ENCODE measurements at regions not wholly inside any gene's neighbourhood (a gene's known extent, or its start where the extent isn't known, plus 50 kb on each side); places are given as distances from the start of the nearest gene placed in this dataset.

DNA sequence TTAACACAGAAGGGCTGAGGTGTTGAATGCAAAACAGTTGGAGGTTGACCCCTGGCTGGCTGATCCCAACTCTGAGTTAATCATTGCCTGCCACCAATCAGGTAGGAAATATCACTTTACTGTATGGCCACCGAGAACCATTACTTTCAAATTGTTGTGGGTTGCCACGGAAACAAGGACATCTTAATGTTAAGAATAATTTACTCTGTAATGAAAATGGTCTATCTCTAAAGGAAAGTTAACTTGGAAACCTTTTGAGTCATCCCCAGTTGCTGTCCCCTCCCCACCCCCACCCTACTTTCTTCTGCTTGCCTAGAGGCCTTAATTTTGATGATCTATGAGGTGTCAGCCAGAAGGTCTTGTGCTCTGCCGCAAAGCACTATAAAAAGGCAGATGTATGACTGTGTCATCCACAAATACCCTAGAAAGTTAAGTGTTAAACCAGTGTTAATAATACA is 78.7 kb upstream of the SNRK start:
- no peak for DNase-seq (ENCODE audit: low read depth)

DNA sequence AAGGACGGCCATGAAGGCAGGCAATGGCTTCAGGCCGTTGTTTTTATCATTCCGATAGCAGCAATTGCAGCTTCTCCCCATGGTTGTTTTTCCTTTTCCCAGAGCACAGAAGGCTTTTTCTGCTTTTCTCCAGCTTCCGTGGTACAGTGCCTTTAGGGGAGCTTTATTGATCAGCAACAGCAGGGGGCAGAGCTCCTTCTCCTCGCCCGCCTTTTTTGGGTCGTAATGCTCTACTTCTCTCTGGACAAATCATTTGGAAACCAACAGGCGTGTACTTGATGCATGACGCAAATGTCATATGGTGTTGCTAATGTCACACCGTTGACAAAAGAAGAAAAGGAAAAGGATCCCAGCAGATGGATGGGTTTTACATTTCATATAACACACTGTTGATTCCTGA is 79.7 kb upstream of the SNRK start:
- no peak for DNase-seq (ENCODE audit: low read depth)

DNA sequence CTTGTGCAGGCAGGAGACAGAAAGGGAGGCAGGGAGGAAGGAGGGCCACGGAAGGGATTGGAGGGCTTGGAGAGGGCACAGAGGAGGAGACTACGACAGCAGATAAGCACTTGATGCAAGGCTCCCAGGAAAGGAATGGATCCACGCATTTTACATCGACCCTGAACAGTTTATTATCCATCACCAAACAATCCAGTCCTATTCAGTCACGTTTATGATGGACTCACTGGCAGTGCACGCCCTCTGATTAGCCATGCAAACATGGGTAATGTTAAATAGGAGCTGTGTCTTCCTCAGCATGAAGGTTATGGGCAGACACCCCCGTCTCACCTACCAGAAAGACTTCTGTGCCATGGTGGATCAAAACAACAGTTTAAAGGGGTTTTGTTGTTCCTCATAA is 80.2 kb upstream of the SNRK start:
- no peak for DNase-seq (ENCODE audit: low read depth)

DNA sequence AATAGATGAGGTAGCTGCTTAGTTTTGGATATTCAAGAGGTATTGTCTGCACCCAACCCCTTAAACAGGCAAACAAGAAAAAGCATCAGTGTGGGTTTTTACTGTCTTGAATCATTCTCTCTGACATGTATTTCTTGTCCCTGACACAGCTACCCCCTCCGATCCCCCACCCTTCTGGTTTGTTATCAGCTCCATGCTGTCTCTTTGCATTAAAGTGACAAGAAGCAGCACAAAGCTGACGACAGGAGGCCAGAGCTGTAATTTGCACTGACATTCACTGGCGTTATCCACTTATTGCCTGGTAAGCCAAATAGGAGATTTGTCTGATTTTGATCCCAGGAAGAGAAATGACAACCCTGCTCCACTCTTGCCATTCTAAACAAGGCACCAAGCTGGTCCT is 83.3 kb upstream of the SNRK start:
- DNase-seq (ENCODE audit: low read depth), result no peak

DNA sequence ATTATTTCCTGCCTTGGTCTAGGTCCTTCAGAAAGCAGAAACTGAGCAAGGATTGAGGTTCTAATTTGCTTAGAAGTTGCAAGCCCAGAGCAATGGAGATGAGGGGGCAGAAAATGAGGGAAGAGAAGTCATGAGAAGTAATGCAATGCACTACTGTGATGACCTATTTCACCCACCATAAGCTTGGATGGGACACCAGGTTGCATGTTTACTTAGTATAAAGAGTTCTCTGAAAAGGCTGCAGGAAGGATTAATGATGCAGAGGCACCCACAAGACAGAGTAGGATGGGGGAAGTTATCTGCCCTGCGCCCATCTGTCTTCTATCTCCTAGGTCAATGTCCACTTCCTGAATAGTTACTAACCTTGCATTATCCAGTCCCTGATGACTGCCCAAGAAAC is 84.8 kb upstream of the SNRK start:
- DNase-seq (ENCODE audit: low read depth), result no peak

DNA sequence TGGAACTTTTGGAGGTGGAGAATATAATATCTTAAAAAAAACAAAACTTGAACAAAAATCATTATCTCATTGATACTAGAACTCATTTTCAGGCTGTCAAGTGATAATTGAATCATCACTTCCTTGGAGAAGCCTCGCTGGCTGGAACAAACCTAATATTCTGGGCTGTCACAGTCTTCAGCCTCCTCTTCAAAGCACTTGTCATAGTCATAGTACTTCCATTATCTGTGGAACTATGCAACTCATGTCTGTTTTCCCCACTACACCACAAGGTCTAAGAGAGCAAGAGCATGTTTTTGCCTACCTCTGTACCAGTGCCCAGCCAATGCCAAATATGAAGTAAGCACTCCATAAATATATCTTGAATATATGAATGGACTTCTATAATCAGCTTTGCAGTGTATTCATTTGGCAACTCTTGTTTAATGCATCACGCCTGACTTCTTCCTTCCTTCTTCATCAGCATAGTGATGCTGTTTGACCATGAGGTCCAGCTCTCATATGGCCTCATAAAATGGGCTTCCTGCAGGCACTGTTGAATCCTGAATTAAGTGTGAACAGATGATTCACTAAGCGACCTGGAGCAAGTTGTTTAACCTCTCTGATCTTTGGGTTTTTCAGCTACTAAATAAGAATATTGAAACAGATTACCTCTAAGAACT is 86.6 kb upstream of the SNRK start:
- no peak for DNase-seq (ENCODE audit: low read depth)

DNA sequence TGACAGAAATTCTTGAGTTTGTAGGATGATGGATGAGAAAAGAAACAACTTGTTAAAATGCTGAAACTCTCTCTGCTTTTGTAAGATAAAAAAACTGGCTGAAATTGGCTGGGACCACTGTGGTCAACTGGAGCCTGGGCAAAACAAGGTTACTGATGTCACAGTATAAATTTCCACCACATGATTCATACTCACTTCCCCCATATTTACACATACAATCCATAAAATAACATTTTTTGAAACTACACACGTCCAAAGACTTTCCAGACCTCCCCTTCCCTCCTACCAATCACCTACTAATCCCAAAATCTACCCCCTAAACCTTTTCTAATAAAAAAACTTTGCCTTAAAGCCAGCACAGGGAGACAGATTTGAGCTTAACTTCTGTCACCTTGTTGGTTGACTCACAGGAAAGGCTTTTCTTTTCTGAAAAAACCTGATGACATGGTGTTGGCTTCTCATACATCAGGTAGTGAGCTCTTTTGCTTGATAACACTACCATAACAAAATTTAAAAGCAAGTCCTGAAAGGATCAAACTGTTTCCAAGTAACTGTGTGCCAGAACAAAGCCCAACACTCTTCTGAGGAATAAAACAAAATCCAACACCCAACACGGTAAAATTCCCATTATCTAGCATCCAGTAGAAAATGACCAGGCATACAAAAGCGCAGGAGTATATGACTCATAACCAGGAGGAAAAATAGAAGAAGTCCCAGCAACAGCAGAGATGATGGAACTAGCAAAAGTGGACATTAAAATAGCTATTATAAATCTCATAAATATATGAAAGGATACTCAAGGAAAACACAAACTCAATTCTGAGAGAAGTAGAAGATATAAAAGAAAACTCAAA is 87.3 kb upstream of the SNRK start:
- DNase-seq (ENCODE audit: low read depth), result no peak

DNA sequence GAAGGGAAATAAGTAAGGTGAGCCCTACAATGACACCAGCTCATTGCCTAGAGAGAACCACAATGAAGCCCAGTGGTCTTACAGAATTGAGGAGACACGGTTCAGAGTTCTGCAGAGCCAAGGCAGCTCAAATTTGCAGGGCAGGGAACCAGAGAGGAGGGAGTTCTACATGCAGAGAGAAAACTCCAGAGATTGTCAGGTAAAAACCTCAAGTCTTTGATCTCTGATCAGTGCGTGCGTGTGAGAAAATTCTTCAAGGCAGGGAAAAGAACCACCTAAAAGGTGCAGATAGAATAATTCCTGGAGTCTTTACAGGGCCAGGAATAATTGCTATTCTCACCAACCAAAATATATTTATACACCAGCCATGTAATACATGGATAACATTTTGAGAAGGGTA is 88.0 kb upstream of the SNRK start:
- no peak for DNase-seq (ENCODE audit: low read depth)

DNA sequence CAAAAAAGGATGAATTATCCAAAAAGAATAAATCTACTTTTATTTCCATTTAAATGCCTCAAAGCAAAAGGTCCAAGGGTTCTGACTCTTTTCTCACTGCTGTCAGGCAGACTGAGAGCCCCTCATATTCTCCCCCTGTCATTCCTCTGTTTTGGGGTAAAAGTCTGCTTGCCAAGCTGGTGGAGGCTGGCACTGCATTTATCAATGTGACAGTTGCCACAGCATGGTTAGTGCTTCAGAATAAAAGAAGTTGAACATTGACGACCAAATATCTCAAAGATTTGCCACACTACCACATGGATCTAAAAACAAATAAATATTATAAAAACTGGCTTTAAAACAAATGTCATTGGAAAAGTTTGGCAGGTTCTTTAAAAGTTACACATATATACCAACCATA is 89.2 kb upstream of the SNRK start:
- DNase-seq (ENCODE audit: low read depth), result no peak

DNA sequence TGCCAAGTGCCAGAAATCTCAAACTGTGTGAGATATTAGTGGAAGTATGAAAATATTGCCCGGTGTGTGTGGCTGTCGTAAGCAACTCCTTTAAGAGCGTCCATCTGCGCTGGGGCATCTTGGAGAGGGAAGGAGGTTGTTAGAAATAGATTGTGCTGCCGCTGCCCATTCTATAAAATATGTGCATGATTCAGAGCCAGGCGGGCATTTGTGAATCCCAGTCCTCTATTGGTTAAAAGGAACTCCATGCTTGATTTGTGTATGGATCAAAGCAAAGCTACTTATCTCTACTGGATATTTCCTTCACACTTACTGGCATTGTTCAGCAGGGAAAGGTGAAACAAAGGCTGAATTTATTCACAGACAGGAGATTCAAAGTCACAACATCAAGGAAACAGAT is 89.6 kb upstream of the SNRK start:
- DNase-seq (ENCODE audit: low read depth), result no peak

DNA sequence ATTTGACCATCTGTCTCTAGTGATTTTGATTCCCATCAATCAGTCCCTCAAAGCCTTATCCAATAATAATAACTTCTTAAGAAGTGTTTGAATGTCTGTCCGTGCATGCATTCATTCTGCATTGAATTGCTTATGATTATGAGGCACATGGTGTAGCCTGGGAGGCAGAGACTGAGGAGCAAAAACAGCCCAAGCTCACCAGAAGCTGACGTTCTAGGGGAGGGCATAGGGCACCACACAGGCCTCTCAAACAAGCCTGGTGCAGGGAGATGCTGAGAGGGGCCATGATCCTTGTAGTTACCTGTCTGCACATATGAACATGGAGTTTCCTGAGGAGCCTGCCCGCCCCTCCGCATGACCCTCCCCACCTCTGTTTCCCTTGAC is 89.2 kb upstream of the POMGNT2 start:
- no peak for DNase-seq (ENCODE audit: low read depth)

DNA sequence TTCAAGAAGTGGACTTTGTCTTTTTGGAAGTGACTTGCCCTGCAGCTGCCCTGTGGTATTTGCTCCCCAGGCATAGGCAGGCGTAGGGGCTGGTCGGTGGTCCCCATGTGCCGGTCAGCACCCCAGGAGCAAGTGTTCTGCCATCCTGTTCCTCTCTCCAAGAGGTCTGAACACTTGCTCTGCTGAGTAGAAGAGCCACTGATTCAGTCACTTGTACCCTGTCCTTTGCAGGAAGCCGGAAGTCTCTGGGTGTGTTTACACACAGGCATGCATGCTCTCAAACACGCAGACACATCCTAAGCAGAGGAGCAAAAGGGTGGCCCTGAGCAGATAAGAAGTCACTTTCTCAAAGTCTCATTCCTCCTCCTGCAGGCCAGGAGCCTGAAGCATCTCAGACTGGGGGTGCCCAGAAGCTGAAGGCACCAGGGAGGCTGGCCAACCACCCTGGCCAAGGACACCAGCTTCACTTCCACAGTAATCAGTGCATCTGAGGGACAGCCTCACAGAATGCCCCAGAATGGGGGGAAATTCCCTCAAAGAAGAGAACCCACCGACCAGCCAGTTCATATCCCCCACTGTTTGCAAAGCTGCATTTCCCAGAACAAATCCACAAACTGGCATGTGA is 88.7 kb upstream of the POMGNT2 start:
- peak; percentile 11 for DNase-seq (ENCODE audit: low read depth)

DNA sequence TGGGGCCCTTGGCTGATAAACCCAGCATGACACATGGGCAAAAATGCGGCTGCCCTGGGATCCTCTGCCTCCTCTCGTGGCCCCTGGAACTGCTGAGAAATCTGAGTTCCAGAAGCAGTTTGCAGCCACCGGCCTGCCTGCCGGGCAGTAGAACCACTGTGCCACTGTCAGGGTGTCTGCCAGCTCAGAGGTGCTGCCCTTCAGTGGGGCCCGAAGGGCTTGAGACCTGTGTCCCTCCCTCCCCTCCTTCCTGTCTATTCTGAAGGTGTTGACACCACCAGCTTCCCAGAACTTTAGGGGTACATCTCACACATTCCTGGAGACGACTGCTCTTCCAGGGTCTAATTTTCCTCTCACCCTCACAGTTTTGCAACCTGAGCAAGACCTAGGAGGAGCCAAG is 88.2 kb upstream of the POMGNT2 start:
- no peak for DNase-seq (ENCODE audit: low read depth)

DNA sequence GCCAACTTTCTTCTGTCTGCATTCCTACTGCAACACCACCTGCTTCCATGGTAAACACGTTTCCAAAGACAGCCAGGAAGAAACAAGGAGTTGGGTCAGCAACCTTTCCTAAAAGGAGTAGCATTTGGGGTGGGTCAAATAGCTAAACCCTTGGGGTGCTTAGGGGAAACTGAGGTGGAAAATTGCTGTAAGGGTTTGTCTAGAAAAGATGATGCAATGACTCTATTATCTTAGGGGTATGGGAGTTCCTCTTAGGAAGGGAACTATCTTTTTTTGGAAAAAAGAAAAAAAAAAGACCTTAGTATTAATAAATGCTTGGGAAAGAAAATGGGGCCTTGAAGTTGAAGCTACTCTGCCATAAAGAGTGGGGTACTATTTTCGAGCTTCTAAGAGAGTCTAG is 86.1 kb upstream of the POMGNT2 start:
- no peak for DNase-seq (ENCODE audit: low read depth)

DNA sequence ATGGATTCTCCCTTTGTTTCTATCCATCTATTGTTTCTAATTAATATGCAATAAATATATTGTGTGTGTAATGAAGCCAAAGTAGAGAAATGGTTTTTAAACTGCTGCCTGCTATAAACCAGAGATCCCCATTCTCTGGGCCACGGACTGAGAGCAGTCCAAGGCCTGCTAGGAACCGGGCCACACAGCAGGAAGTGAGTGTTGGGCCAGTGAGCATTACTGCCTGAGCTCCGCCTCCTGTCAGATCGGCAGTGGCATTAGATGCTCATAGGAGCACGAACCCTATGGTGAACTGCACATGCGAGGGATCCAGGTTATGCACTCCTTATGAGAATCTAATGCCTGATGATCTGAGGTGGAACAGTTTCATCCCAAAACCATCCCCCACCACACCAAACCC is 85.2 kb upstream of the POMGNT2 start:
- no peak for DNase-seq (ENCODE audit: low read depth)

DNA sequence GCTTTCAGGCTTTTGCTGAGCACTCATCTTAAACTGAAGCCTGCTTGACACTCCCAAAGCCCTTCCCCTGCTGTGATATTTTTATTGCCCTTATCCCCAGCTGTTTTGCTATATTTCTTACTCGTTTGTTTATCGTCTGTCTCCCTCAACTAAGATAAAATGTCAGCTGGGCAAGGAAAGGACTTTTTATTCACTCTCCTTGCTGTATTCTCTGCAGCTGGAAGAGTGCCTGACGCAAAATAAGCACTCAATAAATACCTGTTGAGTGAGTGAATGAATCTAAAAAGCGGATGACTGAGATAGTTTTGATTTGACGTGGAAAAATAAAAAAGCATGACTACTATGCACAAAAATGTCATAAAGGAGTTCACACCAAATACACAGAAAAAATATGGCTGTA is 84.8 kb upstream of the POMGNT2 start:
- no peak for DNase-seq (ENCODE audit: low read depth)

DNA sequence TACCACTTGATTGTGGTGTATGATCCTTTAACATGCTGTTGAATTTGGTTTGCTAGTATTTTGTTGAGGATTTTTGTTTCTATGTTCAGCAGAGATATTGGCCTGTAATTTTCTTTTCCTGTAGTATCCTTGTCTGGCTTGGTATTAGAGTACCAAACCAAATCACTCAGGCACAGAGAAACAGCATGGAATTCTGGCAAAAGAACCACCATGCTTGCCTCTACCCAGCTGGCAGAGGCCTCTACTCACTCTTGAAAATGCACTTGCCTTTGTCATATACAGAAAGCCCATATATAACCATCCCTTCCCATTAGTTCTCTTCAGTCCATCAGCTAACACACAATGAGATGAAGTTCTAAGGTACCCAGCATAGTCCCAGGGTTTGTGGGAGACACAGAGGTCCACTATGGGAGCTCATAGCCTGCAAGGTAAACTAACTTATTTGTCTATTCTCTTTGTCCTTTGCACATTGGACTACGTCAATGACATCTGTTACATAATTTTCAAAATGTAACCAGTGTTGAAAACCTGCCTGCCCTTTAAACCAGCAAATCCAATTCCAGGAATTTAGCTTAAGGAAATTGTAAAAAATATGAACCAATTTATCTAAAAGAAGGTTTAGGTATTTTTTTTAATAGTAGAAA is 82.1 kb upstream of the POMGNT2 start:
- DNase-seq (ENCODE audit: low read depth), result no peak

DNA sequence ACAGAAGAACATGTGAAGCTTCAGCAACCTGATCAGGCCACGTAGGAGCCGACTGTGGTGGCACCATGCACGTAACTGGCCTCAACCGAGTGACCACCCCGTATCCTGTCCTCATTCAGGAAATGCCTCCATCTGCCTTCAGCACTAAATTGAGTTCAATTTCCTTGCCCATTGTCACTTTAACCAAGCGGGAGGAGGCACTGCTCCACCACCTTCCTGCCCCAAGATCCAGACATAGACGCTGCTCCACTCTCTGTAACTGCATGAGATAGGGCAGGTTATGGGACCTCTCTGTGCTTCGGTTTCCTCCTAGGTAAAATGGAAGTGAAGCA is 80.1 kb upstream of the POMGNT2 start:
- no peak for DNase-seq (ENCODE audit: low read depth)

DNA sequence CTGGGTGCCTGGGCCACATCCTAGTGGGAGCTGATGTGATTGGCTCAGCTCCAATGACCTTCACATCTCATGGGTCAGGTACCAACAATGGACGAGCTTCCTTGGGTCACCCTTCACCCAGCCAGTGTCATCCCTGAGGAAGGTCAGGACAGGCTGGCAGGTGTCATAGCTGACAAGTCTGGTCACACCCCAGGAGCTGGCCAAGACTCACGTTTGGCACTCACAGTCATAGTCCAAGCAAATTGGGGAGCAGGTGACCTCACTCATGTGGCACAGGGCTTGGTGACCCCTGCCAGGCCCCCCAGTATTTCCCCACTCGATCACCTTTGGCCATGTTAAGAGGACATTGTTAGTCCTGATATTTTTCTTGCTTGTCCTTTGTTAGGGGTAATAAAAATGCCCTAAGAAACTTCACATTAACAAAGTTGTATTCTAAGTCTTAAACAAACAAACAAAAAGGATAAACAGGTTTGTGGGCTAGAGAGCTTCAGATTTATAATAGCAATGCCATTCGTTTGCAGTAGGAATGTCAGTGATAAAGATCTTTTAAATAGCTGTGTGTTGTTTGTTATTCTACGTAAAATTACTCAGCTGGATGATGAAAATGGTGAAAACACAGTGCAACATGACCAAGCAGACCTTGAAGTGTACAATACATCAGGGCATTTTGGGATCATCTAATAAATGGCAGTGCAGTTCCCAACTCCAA is 79.5 kb upstream of the POMGNT2 start:
- no peak for DNase-seq (ENCODE audit: low read depth)

DNA sequence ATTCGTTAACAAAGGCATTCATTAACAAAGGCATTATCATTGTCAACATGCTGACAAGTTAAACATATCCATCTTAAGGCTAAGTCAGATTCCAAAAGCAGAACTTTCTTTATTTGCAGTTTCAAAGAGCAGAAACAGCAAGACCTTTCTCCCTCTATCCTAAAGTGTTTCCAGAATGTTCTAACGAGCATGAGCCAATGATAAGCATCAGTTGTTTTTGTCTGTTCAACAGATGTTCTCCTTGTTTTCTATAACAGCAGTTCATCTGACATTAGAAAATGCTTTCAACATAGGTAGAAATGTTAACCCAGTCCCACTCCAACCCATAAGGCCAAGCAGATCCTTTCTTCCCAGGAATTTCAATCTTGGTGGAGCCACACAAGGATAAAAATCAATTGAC is 77.6 kb upstream of the POMGNT2 start:
- DNase-seq (ENCODE audit: low read depth), result no peak

DNA sequence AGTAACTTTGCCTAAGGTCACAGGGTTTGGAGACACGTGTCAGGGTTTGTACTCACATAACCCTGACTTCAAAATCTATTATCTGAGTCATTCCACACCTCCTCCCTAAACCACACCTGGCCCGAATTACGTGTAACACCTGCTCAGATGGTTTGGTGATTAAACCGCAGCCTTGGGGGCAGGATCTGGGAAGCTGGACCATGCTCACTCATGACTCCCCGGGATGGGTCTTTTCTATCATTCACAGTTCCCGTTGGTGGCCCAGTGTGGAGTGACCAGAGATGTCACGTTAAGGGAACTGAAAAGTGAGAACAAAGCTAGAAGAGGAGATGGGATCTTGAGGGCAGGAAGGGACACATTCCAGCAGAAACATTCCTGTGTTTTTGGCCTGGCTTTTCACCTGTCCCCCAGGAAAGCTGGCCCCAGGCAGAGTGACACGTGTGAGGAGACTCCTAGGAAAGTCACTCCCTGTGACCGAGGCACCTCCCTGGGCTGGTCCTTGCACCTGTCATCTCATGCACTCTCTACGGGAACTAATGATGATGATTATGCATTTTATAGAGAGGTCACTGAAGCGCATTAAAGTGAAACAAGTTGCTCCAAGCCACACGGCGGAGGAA is 75.4 kb upstream of the POMGNT2 start:
- DNase-seq (ENCODE audit: low read depth), result no peak

DNA sequence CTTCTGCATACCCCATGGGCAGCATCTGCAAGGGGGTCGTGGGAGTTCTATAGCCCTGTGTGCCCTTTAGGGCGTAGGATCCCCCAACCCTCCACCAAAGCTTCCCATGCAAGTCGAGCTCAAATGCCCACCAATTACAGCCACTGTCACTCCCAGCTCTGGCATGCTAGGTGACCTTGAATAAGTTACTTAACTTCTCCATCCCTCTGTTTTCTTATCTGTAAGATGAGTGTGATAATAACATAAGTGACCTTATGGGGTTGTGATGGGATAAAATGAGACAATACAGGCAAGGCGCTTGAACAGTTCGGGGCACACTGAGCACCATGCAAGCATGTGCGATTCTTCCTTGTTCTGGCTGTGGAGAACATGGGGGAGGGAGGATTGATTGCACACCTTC is 74.8 kb upstream of the POMGNT2 start:
- no peak for DNase-seq (ENCODE audit: low read depth)
